GM19397 (cell line): ENCODE measurements at regions not wholly inside any gene's neighbourhood (a gene's known extent, or its start where the extent isn't known, plus 50 kb on each side); places are given as distances from the start of the nearest gene placed in this dataset.

Experiments used
- ATAC-seq: cut with Tn5 transposase; IDR thresholded peaks from one replicate; pipeline ENCODE4 v1.9.1; 2021; ENCODE audit warnings: mild to moderate bottlenecking, moderate library complexity; ENCODE audit not compliant: unreplicated experiment

DNA sequence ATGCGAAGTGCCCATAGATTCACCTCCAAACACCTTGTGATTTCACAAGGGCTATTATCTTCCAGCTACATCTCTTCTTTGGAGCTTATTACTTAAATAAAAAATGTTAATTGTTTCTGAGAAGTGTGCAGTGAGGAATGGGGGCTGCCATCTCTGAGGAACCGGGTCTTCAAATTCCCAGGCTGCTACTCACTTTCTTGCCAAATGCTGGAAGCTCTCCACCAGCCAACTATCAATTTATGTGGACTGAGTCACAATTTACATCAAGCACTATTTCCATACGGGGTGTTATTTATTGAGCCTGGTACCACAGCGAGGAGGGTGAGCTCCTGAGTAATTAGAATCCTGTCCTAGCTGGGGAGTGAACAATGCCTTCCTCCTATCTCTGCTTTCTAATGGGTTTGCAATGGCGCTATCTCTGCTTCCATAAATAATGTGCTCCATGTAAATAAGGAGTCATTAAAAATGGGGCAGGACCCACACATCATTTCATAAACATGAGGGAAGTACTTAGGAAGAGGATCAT, 898.3 kb downstream of the VRK1 start:
- no peak for ATAC-seq

GRCh38 chr14:97697772-97698171, 900.6 kb downstream of the VRK1 start:
- no peak for ATAC-seq

DNA sequence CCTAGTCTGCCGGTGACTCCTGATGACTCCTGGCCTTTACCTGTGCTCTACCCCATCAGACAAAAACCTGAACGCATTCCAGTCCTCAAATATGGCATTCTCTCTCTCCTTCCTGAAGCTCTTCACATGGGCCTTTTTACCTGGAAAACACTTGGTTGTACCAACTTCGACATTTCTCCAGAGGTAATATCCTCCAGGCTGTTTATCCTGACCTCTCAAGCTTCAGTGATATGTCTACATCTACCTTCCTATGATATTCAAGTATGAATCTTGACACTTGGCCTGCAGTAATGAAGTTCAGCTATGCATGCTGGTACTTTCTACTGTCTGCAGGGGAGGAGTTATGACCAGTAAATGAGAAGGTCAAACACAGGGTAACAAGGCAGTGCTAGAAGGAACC, 901.8 kb downstream of the VRK1 start:
- ATAC-seq = no peak

DNA sequence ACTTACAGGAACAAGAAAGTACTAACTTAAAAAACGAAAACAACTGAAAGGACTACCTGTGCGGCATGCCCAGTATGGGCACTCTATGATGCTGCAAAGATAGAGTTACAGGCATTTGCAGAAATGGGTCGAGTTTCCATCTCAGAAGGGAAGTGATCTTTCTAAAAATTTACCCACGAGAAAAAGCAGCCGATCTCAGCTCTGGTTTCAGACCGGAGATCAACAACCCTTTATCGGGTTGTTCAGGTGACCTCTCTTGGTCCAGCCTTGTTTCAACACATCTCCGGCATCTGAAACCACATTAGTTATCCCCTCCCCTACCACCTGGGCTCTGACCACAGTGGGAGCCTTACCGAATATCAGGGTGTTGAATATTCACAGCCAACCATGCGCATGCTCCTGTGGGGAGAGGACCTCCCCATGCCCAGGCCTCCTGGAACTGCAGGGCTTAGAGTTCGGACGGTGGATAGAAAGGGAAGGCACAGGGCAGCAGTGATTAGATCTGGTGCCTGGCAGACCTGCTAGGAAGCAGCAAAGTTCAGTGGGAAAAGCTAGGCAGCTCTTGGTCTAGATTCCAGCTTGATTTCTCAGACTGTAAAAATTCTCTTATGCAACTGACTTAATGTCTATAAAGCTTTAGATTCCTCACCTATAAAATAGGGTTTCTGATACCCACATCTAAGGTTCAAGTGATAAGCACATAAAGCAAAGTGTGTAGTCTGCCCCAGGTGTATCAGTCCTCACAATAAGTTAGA, 906.0 kb downstream of the VRK1 start:
- no peak for ATAC-seq

GRCh38 chr14:97704316-97704885, 907.2 kb downstream of the VRK1 start:
- ATAC-seq = no peak

DNA sequence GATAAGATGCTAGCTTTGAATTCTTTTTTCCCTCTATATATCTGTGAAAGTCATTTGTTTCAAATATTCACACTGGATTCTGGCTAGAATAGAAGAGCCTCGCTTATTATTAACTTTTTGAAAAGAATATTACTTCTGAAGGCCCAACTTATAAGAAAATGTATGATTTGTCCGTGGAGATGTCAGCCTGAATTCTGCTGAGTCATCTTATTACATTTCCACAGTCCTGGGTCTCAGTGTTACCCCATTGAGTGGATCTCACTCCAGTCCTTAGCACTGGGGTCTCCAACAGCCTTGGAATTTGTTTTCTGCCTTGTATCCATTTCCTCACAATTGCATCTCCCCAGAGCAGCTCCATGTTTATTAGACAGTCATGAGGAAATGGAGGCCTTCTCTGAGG, 907.9 kb downstream of the VRK1 start:
- ATAC-seq = no peak

DNA sequence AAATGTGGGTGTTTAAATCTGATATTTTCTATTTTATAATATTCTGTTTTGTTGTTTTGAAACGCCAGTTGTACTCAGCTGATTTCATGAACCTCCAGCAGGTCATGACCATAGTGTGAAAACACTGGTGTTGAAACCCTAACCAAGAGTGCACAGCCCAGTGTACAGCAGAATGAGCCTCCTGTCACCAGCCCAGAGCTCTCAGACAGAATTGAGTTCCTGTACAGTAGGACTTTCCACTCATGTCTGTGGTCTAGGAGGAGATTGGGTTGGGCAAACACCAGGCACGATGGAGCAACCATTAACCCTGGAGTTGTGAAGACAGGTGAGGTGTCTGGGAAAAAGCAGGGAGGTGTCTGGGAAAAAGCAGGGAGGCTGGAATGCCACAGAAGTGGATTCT, 908.8 kb downstream of the VRK1 start:
- no peak for ATAC-seq

GRCh38 chr14:97706819-97707218, 909.6 kb downstream of the VRK1 start:
- no peak for ATAC-seq

GRCh38 chr14:97707603-97708002, 910.4 kb downstream of the VRK1 start:
- no peak for ATAC-seq

DNA sequence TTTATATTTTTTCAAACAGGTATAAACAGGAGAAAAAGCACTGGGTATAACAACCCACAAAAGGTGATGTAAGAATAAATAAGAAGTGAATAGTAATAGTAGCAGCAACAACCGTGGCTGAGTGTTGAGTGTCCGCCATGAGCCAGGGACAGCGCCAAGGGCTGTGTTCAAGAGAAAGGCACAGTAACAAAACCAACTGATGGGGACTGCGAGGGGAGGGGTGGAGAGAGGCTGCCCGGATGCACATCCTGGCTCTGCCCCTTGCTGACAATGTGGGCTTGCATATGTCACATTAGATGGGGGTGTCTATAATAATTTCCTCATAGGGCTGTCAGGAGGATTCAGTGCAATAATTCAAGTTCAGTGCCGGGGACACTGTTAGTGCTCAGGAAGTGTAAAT, 912.4 kb downstream of the VRK1 start:
- no peak for ATAC-seq

GRCh38 chr14:97710726-97711125, 913.5 kb downstream of the VRK1 start:
- ATAC-seq = no peak

DNA sequence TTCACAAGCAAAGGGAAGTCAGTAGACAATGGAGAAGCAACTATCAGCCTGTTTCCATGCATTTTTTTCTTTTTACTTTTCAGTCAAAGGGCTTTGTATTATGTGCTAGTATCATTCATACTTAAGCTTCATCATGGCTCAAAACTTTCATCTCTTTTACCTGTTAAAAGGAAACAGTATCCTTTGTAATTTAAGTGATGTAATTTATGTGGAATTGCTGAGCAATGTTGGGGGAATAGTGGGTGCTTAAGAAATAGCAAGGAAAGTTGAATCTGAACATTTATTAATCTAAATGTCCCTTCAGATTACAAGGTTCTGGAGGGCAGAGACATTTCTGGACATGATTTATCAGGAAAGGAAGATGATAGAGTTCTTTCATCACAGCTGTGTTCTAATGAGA, 915.3 kb downstream of the VRK1 start:
- ATAC-seq = no peak

- no peak for ATAC-seq
Observed at GRCh38 chr14:97713023-97713422, 915.8 kb downstream of the VRK1 start.

GRCh38 chr14:97718886-97719442, 921.8 kb downstream of the VRK1 start:
- ATAC-seq = no peak

- no peak for ATAC-seq
Observed at GRCh38 chr14:97719931-97720330, 922.7 kb downstream of the VRK1 start.

DNA sequence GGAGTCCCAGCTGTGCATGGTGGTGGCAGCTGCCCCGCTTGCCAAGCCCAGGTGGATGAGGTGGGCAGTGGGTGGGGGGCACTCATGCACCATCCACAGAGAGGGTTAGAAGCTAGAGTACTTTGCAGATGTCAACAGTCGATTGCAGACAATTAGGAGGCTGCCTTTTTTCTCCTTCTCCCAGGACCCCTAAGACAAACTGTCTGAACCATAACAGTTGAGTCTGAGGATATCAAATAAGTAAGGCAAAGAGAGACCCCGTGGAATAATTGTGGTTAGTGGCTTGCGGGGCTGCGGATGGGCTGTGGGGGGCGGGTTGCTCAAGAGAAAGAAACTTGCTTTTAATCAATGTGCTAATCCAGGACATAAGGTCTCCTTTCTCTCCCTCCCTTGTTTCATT, 926.2 kb downstream of the VRK1 start:
- no peak for ATAC-seq

GRCh38 chr14:97723819-97724218, 926.6 kb downstream of the VRK1 start:
- no peak for ATAC-seq

GRCh38 chr14:97724265-97724731, 927.1 kb downstream of the VRK1 start:
- ATAC-seq = no peak

DNA sequence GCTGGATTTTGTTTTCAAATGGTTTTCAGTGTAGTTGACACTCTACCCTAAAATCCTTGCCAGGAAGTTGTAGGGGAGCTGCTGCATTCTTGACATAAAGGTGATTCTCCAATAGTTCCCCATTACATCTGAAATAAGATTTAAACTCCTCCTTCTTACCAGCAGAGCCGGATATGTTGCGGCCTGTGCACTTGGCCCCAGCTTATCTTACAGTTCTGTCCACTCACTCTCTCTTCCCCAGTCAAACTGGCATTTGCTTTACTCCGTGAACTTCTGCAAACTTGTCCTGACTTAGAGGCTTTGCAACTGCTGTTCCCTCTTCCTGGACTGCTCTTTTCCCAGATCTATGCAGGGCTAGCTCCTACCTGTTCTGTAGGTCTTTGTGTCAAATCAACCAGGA, 929.5 kb downstream of the VRK1 start:
- ATAC-seq = no peak

- no peak for ATAC-seq
Observed at GRCh38 chr14:97730706-97731105, 933.5 kb downstream of the VRK1 start.

GRCh38 chr14:97731800-97732199, 934.6 kb downstream of the VRK1 start:
- ATAC-seq = no peak

DNA sequence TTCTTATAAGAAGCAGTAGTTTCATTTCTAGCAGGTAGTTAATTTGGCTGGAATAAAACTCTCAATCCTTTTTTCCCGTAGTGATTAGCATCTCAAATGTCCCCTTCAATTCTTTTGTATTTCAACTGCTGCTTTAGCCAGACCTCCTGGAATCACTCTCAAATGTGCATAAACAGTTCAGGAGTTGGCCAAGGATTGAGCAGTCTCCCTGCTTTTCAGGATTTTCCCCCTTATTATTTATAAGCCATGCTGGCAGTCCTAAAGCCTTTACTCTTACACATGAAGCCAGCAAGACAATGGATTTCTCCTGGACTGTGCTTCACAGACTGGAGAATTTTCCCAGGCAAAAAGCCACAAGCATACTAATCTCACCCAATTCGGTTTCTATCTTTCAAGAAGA, 950.1 kb downstream of the VRK1 start:
- ATAC-seq = no peak
